ENCODE measurements at regions not wholly inside any gene's neighbourhood (a gene's known extent, or its start where the extent isn't known, plus 50 kb on each side); places are given as distances from the start of the nearest gene placed in this dataset.

- DNase-seq (no peak), ATAC-seq (ENCODE audit: low FRiP score in 2 of 2) (no peak)
- Histone ChIP-seq H3K36me3 (no peaks in the 10 kb centered on the region), H3K4me3 (no peak overlapping the region), H3K4me1 (no peaks in the 10 kb centered on the region), H3K27me3 (no peaks in the 10 kb centered on the region), H3K9me3 (no peaks in the 10 kb centered on the region), H3K27ac (no peak overlapping the region)
- no peak for TF ChIP-seq EP300 (IDR thresholded peaks at IDR 0.05)
- no peak for TF ChIP-seq POLR2AphosphoS5 (IDR thresholded peaks at IDR 0.05)
- no peak for TF ChIP-seq POLR2A (IDR thresholded peaks at IDR 0.05)
- no peak for TF ChIP-seq CTCF (IDR thresholded peaks at IDR 0.05)
- WGBS, 2 donors = 6 to 9% methylated on average over 2 of the region's 2 CpGs
These were observed 393.1 kb downstream of the BRINP1 start for GRCh38 chr9:118976160-118976559.

GRCh38 chr9:118984607-118985006 lies 384.6 kb downstream of the BRINP1 start:
- DNase-seq (no peak), ATAC-seq (ENCODE audit: low FRiP score in 2 of 2) (no peak)
- Histone ChIP-seq H3K4me3 (no peak overlapping the region), H3K36me3 (no peaks in the 10 kb centered on the region), H3K27ac (no peak overlapping the region), H3K4me1 (no peaks in the 10 kb centered on the region), H3K27me3 (no peaks in the 10 kb centered on the region), H3K9me3 (no peaks in the 10 kb centered on the region)
- 62 to 67% methylated on average over 1 of the region's 1 CpG for WGBS, 2 donors
- TF ChIP-seq CTCF (IDR thresholded peaks at IDR 0.05) (no peak), EP300 (IDR thresholded peaks at IDR 0.05) (no peak), POLR2AphosphoS5 (IDR thresholded peaks at IDR 0.05) (no peak), POLR2A (IDR thresholded peaks at IDR 0.05) (no peak)

GRCh38 chr9:118985851-118986250 lies 383.4 kb downstream of the BRINP1 start:
- Histone ChIP-seq H3K27ac (no peak overlapping the region), H3K4me1 (no peaks in the 10 kb centered on the region), H3K36me3 (no peaks in the 10 kb centered on the region), H3K27me3 (no peaks in the 10 kb centered on the region), H3K9me3 (no peaks in the 10 kb centered on the region), H3K4me3 (no peak overlapping the region)
- no peak for DNase-seq
- 52 to 67% methylated on average over 1 of the region's 1 CpG for WGBS, 2 donors
- no peak for TF ChIP-seq POLR2A (IDR thresholded peaks at IDR 0.05)
- no peak for TF ChIP-seq CTCF (IDR thresholded peaks at IDR 0.05)
- TF ChIP-seq POLR2AphosphoS5 (IDR thresholded peaks at IDR 0.05) = no peak
- no peak for TF ChIP-seq EP300 (IDR thresholded peaks at IDR 0.05)
- ATAC-seq (ENCODE audit: low FRiP score in 2 of 2) = no peak

- Histone ChIP-seq H3K27me3 (no peaks in the 10 kb centered on the region), H3K4me3 (no peak overlapping the region), H3K4me1 (no peaks in the 10 kb centered on the region), H3K36me3 (no peaks in the 10 kb centered on the region), H3K9me3 (no peaks in the 10 kb centered on the region), H3K27ac (no peak overlapping the region)
- DNase-seq = no peak
- TF ChIP-seq POLR2AphosphoS5 (IDR thresholded peaks at IDR 0.05) = no peak
- TF ChIP-seq EP300 (IDR thresholded peaks at IDR 0.05) = no peak
- no peak for TF ChIP-seq CTCF (IDR thresholded peaks at IDR 0.05)
- TF ChIP-seq POLR2A (IDR thresholded peaks at IDR 0.05) = no peak
- 46 to 51% methylated on average over 4 of the region's 4 CpGs for WGBS, 2 donors
- ATAC-seq (ENCODE audit: low FRiP score in 2 of 2) = no peak
These were observed 382.1 kb downstream of the BRINP1 start for GRCh38 chr9:118987167-118987566.

- WGBS, 2 donors = 57 to 78% methylated on average over 2 of the region's 2 CpGs
- no peaks in the 10 kb centered on the region for H3K27me3 ChIP-seq
- ATAC-seq (ENCODE audit: low FRiP score in 2 of 2) (no peak), DNase-seq (no peak)
- no peak overlapping the region for H3K27ac ChIP-seq
- H3K9me3 ChIP-seq = no peaks in the 10 kb centered on the region
- H3K36me3 ChIP-seq = no peaks in the 10 kb centered on the region
- no peak overlapping the region for H3K4me3 ChIP-seq
- H3K4me1 ChIP-seq = no peaks in the 10 kb centered on the region
- TF ChIP-seq POLR2AphosphoS5 (IDR thresholded peaks at IDR 0.05) (no peak), POLR2A (IDR thresholded peaks at IDR 0.05) (no peak)
These were observed 378.3 kb downstream of the BRINP1 start for GRCh38 chr9:118990949-118991348.

Data from upper lobe of left lung (tissue), 6 donors.